H54 (cell line): ENCODE measurements at regions not wholly inside any gene's neighbourhood (a gene's known extent, or its start where the extent isn't known, plus 50 kb on each side); places are given as distances from the start of the nearest gene placed in this dataset.

ENCODE experiments used
- DNase-seq: peaks from one replicate; pipeline ENCODE4 v3.0.0; 2011; ENCODE audit warnings: low spot score, mixed read lengths; ENCODE audit not compliant: insufficient read length
- FAIRE-seq: peaks from 3 replicates; lab custom pipeline; 2011; peaks lifted over from hg19 to GRCh38; lab: Jason Lieb, UNC
- POLR2A ChIP-seq: IDR thresholded peaks from 2 replicates; pipeline ENCODE4 v1.6.1; 2011; ENCODE audit warnings: low read depth, mild to moderate bottlenecking, low read length

GRCh38 chr2:176491172-176491904, 222.1 kb downstream of the MTX2 start:
- no peak for TF ChIP-seq POLR2A

GRCh38 chr2:176492583-176492982, 223.3 kb downstream of the MTX2 start:
- FAIRE-seq (no peak), DNase-seq (no peak)
- no peak for TF ChIP-seq POLR2A

More at GRCh38 chr2:176491172-176491904, 222.1 kb downstream of the MTX2 start:
- peak; percentile 78 for DNase-seq
- peak; percentile 99 for FAIRE-seq

DNA sequence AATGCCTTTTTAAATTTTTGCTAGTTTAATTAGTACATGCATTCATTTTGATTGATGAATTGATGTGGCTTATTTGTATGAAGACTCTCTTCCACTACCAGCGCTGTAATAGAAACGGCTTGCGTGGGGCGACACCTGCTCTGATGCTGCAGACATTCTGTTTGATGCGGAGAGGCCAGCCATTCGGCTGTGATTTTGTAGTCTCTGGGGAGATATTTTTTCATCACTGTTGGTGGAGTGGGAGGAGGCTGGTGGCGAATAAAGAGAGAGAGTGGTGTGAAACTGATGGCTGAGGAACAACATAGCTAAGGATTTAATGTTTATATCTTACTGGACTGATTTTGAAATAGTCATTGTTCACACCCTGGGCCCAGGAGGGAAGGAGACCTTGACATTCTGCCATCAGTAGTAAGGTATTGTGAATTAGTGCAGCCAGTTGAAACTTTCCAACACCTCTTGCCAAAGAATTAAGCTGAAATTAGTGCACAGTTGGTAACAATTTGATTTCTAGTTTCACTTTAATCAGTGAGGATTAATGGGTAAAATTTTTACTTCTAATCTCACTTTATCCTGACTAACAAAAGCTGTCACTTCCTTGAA, 224.1 kb downstream of the MTX2 start:
- FAIRE-seq (no peak), DNase-seq (no peak)
- no peak for TF ChIP-seq POLR2A

GRCh38 chr2:176493909-176494308, 224.7 kb downstream of the MTX2 start:
- DNase-seq (no peak), FAIRE-seq (no peak)
- TF ChIP-seq POLR2A, result no peak

- no peak for TF ChIP-seq POLR2A
- DNase-seq, result no peak
- no peak for FAIRE-seq
Measured at GRCh38 chr2:176494949-176495353, 225.7 kb downstream of the MTX2 start.

- no peak for FAIRE-seq
- DNase-seq, result no peak
- TF ChIP-seq POLR2A, result no peak
Measured at GRCh38 chr2:176495826-176496225, 226.6 kb downstream of the MTX2 start.

GRCh38 chr2:176496761-176497160, 227.5 kb downstream of the MTX2 start:
- no peak for TF ChIP-seq POLR2A
- FAIRE-seq (no peak), DNase-seq (no peak)

DNA sequence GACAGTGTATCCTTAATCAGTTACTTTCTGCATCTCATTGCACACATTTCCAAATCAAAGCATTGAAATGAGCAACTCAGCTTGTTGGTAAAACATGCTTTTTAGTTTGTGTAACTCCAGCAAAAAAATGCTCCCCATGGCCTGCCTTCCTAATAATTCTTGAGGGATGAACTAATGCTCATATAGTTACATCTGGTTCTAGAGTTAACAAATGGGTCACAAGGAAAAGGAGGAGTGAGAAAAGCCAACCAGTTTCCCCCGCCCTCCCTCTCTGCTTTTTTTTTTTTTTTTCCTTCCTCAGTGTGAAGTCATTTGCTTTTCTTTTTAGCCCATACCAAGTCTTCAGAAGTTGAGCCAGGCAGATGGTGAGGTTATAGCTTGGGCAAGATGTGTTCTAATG, 231.7 kb downstream of the MTX2 start:
- FAIRE-seq (no peak), DNase-seq (no peak)
- TF ChIP-seq POLR2A, result no peak

DNA sequence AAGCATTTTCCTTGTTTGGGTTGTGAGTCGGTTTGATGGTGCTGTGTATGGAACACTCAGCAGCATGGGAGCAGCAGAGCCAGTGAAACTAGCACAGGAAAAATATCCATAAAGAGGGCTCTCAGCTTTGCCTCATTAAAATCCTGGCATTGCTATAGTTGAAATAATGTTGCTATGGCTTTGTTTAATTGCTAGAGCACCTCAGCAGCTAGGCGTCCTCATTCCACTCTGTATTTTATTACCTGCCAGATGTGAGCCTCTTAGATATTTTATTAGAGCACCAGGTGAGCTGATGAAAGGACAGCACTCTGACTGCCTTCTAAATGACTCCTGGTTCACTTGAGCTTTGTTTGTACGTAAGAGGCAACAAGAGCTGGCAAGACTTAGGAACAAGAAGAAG, 232.4 kb downstream of the MTX2 start:
- no peak for TF ChIP-seq POLR2A
- DNase-seq, result no peak
- no peak for FAIRE-seq

GRCh38 chr2:176502619-176503018, 233.4 kb downstream of the MTX2 start:
- FAIRE-seq, result no peak
- DNase-seq, result no peak
- TF ChIP-seq POLR2A, result no peak

- no peak for FAIRE-seq
- DNase-seq, result no peak
- no peak for TF ChIP-seq POLR2A
Measured at GRCh38 chr2:176503776-176504175, 234.5 kb downstream of the MTX2 start.

- TF ChIP-seq POLR2A, result no peak
- FAIRE-seq (no peak), DNase-seq (no peak)
Measured at GRCh38 chr2:176504440-176504839, 235.2 kb downstream of the MTX2 start.

DNA sequence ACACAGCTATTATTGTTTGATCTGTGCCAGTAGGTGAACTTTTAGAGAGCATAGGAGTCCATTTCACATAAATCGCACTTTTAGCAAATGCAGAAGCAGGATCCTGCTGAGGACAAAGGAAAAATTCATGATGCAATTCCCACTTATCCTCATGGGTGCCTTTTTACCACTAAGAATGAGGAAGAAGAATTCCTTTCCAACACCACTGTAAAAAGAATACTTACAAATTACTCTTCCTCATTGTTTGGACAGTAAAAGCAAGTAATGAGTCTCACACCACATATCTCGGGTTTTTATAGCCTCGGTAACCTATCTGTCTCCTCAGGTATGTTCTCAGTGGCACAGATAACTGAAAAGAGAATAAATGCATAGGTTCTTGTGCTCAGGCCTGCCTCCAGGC, 238.5 kb downstream of the MTX2 start:
- FAIRE-seq (no peak), DNase-seq (no peak)
- no peak for TF ChIP-seq POLR2A

GRCh38 chr2:176508374-176508773, 239.1 kb downstream of the MTX2 start:
- no peak for FAIRE-seq
- no peak for TF ChIP-seq POLR2A
- no peak for DNase-seq

DNA sequence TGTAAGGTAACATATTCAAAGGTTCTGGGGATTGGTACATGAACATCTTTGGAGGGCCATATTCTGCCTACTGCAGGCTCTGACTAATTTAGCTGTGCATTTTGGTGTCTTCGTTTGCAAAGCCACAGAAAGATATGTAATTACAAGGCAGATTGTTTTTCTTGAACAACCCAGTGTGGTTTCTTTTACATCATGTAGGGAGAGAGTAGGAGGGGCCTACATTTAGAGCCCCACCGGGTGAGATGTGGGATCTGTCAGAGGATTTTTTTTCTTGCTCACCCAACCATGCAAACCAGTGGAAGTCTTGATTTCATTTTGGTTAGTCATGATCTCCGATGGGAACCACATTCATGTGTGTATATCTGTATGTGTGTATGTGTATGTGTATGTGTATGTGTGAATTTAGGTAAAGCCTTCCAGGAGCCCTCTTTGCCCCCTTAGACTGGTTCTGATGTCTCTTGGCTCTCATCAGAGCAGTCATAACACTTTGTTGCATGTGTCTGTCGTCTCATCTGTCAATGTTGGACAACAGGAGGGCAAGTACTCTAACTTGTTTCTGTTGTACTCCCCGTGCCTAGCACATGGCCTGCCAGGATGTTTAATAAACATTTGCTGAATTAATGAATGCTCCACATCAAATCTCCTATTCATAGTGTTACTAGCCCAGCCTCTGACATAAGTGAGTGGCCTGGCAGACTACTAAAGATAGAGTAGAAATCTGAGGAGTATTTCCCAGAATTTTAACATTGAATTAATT, 239.9 kb downstream of the MTX2 start:
- DNase-seq (no peak), FAIRE-seq (no peak)
- no peak for TF ChIP-seq POLR2A
